Esophagus muscularis mucosa (tissue), 4 donors: ENCODE measurements at regions not wholly inside any gene's neighbourhood (a gene's known extent, or its start where the extent isn't known, plus 50 kb on each side); places are given as distances from the start of the nearest gene placed in this dataset.

Source experiments
- DNase-seq: peaks from one replicate; pipeline ENCODE4 v3.0.0-alpha.2; 2017; ENCODE audit errors: extremely low spot score
- H3K27ac ChIP-seq, 4 donors: fragments of 200-600 bp; sonication (generic); replicated peaks in 1 of 4; 1 replicate in 3 of 4; 2 replicates in 1 of 4; pipeline ENCODE4 v1.5.1; 2016 to 2019; ENCODE audit warnings: mild to moderate bottlenecking in 1 of 4
- H3K27me3 ChIP-seq, 4 donors: fragments of 200-600 bp; sonication (generic); one replicate each; pipeline versions ENCODE4 v1.5.1 to v1.6.0; 2016 to 2019
- H3K36me3 ChIP-seq, 4 donors: fragments of 200-600 bp; sonication (generic); one replicate each; pipeline ENCODE4 v1.5.1; 2016 to 2019
- H3K4me1 ChIP-seq, 4 donors: fragments of 200-600 bp; sonication (generic); one replicate each; pipeline ENCODE4 v1.5.1; 2016 to 2019
- H3K4me3 ChIP-seq, 4 donors: fragments of 200-600 bp; sonication (generic); 1 replicate in 2 of 4; 2 replicates in 2 of 4; pipeline ENCODE4 v1.5.1; 2016 to 2019; ENCODE audit warnings: mild to moderate bottlenecking in 4 of 4, moderate library complexity in 1 of 4
- H3K9me3 ChIP-seq, 4 donors: fragments of 200-600 bp; sonication (generic); 1 replicate in 3 of 4; 2 replicates in 1 of 4; pipeline ENCODE4 v1.5.1; 2016 to 2019
- EP300 ChIP-seq: sonication (generic); formaldehyde crosslinking; IDR thresholded peaks from one replicate; pipeline ENCODE4 v1.6.1; 2017; ENCODE audit warnings: antibody characterized with exemption
- POLR2A ChIP-seq: fragments of 450-650 bp; IDR thresholded peaks from one replicate; pipeline ENCODE4 v1.6.1; 2017; ENCODE audit warnings: antibody characterized with exemption, moderate library complexity, mild to moderate bottlenecking, low read depth
- POLR2AphosphoS5 ChIP-seq, 2 donors: sonication (generic); formaldehyde crosslinking; IDR thresholded peaks; one replicate each; pipeline ENCODE4 v1.6.1; 2017; ENCODE audit warnings: antibody characterized with exemption in 2 of 2
- WGBS: methylation state at CpG from one replicate; pipeline ENCODE4 v1.1.5; 2018; 5-methylcytosine and 5-hydroxymethylcytosine counted together
- intact Hi-C: fragments of 100-400 bp; cut with DNase I; formaldehyde crosslinking; loops from one replicate; pipeline ENCODE4 v1.15.1; 2023
- TF ChIP-seq, protein P1 (sequence below), 3 experiments: fragments of 200-600 bp in 2 of 3; fragments of 450-650 bp in 1 of 3; sonication (generic) in 2 of 3; IDR thresholded peaks; one replicate each; pipeline ENCODE4 v1.5.1; 2017 to 2019; ENCODE audit warnings: antibody characterized with exemption in 3 of 3, mild to moderate bottlenecking in 2 of 3, moderate library complexity in 1 of 3

DNA sequence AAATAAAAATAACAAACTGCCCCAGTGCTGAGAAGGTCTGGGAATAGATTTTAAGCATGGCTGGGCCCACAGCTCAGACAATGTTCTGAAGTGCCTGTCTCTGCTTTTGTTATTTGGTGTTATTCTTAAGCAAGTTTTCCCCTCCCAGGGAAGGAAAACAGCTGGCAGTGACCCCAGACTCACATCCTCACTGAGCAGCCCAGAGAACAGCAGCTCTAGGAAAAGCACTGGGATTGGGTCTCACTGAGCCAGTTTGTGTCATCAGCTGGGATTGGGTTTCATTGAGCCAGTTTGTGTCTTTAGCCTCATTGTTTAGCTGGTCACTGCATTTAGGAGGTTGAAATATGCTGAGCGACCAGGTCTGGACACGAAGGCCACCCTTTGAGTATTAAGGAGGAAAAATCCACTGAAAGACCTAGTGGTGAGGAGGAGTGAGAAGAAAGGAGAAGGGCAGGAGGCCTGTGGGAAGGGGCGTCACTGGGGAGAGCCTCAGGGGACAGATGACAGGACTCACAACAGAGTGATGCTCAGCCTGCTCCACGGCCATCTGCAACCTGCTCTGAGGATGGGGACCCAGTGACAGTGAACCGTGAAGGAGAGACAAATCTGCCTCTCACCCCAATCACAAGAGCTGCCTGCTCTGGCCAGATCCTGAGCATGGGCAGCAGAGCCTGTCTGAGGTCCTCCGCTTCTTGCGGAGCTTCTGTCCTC lies 103.8 kb downstream of the TOMM20 start:
- no peak for DNase-seq
- no peak overlapping the region for H3K4me3 ChIP-seq
- no peaks in the 10 kb centered on the region for H3K27me3 ChIP-seq
- no peaks in the 10 kb centered on the region for H3K9me3 ChIP-seq
- H3K36me3 ChIP-seq, result no peaks in the 10 kb centered on the region
- WGBS, result 88% methylated on average over 7 of the region's 7 CpGs
- peaks cover 0 to 17% (median 15%) of the 10 kb centered on the region in 4 donors for H3K4me1 ChIP-seq
- no peak overlapping the region for H3K27ac ChIP-seq
- TF ChIP-seq POLR2AphosphoS5 (IDR thresholded peaks at IDR 0.05), result no peak
- TF ChIP-seq, protein P1, sequence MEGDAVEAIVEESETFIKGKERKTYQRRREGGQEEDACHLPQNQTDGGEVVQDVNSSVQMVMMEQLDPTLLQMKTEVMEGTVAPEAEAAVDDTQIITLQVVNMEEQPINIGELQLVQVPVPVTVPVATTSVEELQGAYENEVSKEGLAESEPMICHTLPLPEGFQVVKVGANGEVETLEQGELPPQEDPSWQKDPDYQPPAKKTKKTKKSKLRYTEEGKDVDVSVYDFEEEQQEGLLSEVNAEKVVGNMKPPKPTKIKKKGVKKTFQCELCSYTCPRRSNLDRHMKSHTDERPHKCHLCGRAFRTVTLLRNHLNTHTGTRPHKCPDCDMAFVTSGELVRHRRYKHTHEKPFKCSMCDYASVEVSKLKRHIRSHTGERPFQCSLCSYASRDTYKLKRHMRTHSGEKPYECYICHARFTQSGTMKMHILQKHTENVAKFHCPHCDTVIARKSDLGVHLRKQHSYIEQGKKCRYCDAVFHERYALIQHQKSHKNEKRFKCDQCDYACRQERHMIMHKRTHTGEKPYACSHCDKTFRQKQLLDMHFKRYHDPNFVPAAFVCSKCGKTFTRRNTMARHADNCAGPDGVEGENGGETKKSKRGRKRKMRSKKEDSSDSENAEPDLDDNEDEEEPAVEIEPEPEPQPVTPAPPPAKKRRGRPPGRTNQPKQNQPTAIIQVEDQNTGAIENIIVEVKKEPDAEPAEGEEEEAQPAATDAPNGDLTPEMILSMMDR (IDR thresholded peaks at IDR 0.05), result no peak
- TF ChIP-seq EP300, result no peak
- no peak for TF ChIP-seq POLR2A
- intact Hi-C loops, result no loop called here

DNA sequence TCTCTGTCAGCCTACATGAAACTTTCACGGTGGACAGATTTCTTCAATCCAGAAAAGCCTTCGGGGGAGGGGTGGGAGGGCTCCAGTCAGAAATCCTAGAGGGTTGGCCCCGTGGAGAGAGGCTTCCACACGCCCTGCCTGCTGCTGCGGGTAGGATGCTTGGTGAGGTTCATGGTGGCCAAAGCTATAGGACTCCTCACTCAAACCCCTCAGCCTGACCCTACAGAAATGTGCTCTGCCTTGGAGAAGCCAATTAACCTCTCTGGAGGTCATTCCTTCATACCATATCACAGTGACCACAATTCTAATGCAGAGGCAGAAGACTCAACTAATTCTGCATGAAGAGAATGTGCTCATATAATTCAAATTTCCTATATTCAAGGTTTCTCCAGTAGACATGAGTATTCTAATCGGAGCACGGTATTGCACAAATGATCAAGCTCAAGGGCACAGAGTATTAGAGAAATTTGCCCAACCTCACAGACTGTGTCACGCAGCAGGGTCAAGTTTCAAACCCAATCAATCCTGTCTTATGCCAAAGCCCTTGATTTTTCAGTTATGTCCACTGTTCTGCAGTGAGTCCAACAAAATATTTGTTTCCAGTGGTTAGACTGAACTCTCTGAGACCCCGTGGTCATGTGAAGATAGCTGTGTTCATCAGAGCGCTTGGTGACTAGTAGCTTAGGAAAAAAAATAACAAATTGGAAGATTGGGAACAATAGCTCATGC lies 104.8 kb downstream of the TOMM20 start:
- Histone ChIP-seq H3K9me3 (no peaks in the 10 kb centered on the region), H3K36me3 (no peaks in the 10 kb centered on the region), H3K4me3 (no peak overlapping the region), H3K27me3 (no peaks in the 10 kb centered on the region), H3K27ac (no peak overlapping the region), H3K4me1 (peaks cover 0 to 17% (median 15%) of the 10 kb centered on the region in 4 donors)
- DNase-seq, result no peak
- TF ChIP-seq, protein P1 (IDR thresholded peaks at IDR 0.05), result no peak
- TF ChIP-seq EP300, result no peak
- 91% methylated on average over 7 of the region's 10 CpGs for WGBS
- intact Hi-C loops, result no loop called here

DNA sequence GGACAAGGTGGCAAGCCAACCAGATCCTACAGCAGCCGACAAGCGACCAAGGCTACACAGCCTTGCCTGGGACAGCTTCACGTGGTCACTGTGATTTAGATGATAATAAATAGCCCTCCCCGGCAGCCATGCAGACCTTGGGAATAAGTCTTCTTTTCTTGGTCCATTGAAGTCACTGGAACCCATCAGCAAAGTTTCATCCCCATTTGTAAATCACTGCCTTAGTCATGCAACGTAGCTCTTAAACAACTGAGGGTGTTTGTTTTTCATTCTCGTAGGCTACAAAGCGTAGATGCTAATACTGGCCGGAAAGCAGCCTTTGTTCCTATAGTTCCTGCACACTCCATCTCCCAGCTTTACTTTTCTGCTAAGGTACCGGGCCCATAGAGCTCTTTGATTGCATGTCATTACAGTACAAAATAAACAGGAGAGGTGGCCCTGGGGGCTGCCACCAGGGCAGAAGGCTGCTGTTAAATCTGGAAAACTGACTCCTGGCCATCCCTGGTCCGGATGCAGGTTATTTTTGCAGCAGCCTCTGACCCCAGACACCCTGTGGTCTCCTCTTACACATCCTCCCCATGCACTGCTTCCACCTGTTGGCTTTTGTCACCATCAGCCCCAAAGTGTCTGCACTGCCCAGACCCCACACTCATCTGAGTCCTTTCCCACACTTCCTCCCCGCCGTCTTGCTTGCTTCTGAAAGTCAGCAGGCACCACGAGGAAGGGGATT lies 105.5 kb downstream of the TOMM20 start:
- intact Hi-C loops, result no loop called here
- TF ChIP-seq EP300, result no peak
- TF ChIP-seq, protein P1 (IDR thresholded peaks at IDR 0.05), result no peak
- H3K27ac ChIP-seq, result peak overlapping the region in 3 of 4 donors; percentile 52 to 59 (median 58)

DNA sequence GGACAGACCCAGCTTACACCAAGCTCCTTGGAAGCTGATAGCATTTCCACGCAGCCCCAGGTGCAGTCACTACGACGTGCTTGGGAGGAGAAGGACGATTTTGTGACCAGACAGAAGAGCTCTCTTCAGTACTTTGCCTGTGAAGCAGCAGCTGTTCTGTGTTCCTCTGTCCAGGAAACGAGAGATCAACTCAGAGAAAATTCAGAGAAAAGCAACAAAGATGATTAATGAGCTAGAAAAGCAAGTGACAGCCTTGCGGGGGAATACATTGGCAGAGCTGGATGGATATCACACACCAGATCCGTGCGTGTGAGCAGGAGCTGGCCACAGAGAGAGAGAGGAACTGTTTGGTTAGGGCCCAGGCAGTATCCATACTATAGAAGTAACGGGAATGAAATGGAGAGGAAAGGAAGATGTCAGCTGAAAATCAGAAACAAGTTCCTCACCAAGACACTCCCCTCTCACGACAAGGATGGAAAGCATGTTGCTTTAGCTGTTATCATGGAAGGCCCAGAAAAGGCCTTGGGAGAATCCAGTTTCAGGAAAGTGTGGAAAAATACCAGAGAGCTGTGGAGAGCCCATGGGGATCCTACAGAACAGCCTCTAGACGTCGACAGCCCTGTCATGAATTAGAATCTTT lies 106.2 kb downstream of the TOMM20 start:
- no peaks in the 10 kb centered on the region for H3K27me3 ChIP-seq
- intact Hi-C loops, result no loop called here
- no peaks in the 10 kb centered on the region for H3K36me3 ChIP-seq
- peak overlapping the region; percentile 36 to 59 (median 55) for H3K27ac ChIP-seq
- no peak for DNase-seq
- H3K4me3 ChIP-seq, result no peak overlapping the region
- no peaks in the 10 kb centered on the region for H3K9me3 ChIP-seq
- TF ChIP-seq POLR2AphosphoS5 (IDR thresholded peaks at IDR 0.05) (no peak), POLR2A (no peak), EP300 (no peak)
- TF ChIP-seq, protein P1 (IDR thresholded peaks at IDR 0.05), result no peak
- H3K4me1 ChIP-seq, result peaks cover 0 to 17% (median 15%) of the 10 kb centered on the region in 4 donors
- WGBS, result 41% methylated on average over 12 of the region's 12 CpGs

More for the DNA sequence above, 105.5 kb downstream of the TOMM20 start:
- Histone ChIP-seq H3K27me3 (no peaks in the 10 kb centered on the region), H3K4me3 (no peak overlapping the region), H3K9me3 (no peaks in the 10 kb centered on the region), H3K36me3 (no peaks in the 10 kb centered on the region), H3K4me1 (peaks cover 0 to 17% (median 15%) of the 10 kb centered on the region in 4 donors)
- WGBS, result 87% methylated on average over 13 of the region's 13 CpGs
- DNase-seq, result no peak
